ENCODE measurements at regions not wholly inside any gene's neighbourhood (a gene's known extent, or its start where the extent isn't known, plus 50 kb on each side); places are given as distances from the start of the nearest gene placed in this dataset.

- no peak overlapping the region for H3K14ac ChIP-seq (ENCODE audit: insufficient read depth, low read length)
- H4K8ac ChIP-seq (replicated peaks; ENCODE audit: insufficient read length, low read depth, low read length): no peak overlapping the region
- H3K9ac ChIP-seq (ENCODE audit: extremely low read depth, insufficient read length, low read length): no peak overlapping the region
- H3K4ac ChIP-seq (ENCODE audit: low read depth, low read length): no peak overlapping the region
- no peak overlapping the region for H3K4me2 ChIP-seq (ENCODE audit: insufficient read depth, insufficient read length, low read length)
- H3K4me3 Mint-ChIP-seq: no peak overlapping the region
- no peaks in the 10 kb centered on the region for H3K9me3 ChIP-seq (ENCODE audit: control insufficient read depth, low read depth, low read length)
- H4K20me1 ChIP-seq (ENCODE audit: control insufficient read depth, insufficient read depth, insufficient read length): no peaks in the 10 kb centered on the region
- no peaks in the 10 kb centered on the region for H3K79me2 ChIP-seq (ENCODE audit: insufficient read depth, low read length)
- H3K56ac ChIP-seq (ENCODE audit: insufficient read length, low read depth, low read length): no peak overlapping the region
- H3K23me2 ChIP-seq (ENCODE audit: insufficient read length, low read depth, low read length, poor library complexity, severe bottlenecking): no peaks in the 10 kb centered on the region
- H3K27ac Mint-ChIP-seq: no peak overlapping the region
- peaks cover 0 to 11% (median 1%) of the 10 kb centered on the region in 3 experiments; a peak in 2 of 7 replicates for H3K36me3 Mint-ChIP-seq (ENCODE audit: insufficient read depth in 1 of 3, low read depth in 3 of 3)
- no peak overlapping the region for H2BK5ac ChIP-seq (ENCODE audit: insufficient read length, low read length)
- WGBS (ENCODE audit: extremely low coverage, insufficient read length, low lambda C conversion rate): no CpG with 5 or more reads among the region's 1 CpG
- H2BK20ac ChIP-seq (ENCODE audit: low read depth, low read length, poor library complexity, severe bottlenecking): no peak overlapping the region
- no peak overlapping the region for H3K23ac ChIP-seq (ENCODE audit: insufficient read length, low read depth, low read length)
- H3K4me1 Mint-ChIP-seq: peaks cover 15 to 19% of the 10 kb centered on the region in 2 experiments
- DNase-seq: no peak
- H2AFZ ChIP-seq (ENCODE audit: low read length): no peak overlapping the region
- no peak overlapping the region for H4K91ac ChIP-seq (ENCODE audit: insufficient read length, low read depth, low read length)
- H3K79me1 ChIP-seq (ENCODE audit: insufficient read depth, low read depth, low read length, poor library complexity, severe bottlenecking): no peaks in the 10 kb centered on the region
- peaks cover 3 to 15% of the 10 kb centered on the region in 2 experiments; a peak in 4 of 5 replicates for H3K9me3 Mint-ChIP-seq
- no peak overlapping the region for H2AK5ac ChIP-seq (ENCODE audit: insufficient read length, low read length)
- peaks cover 3% of the 10 kb centered on the region for H3K27me3 Mint-ChIP-seq (ENCODE audit: low read depth)
- TF ChIP-seq CTCF (conservative IDR thresholded peaks at IDR 0.05): no peak
- H2BK15ac ChIP-seq (ENCODE audit: low read depth, low read length): no peak overlapping the region
- H3T11ph ChIP-seq (ENCODE audit: low read length): no peak overlapping the region
- no peak overlapping the region for H3K18ac ChIP-seq (ENCODE audit: insufficient read length, low read depth, low read length)
- peaks cover 2% of the 10 kb centered on the region; the same call in 1 of the 2 replicates for H3K4me1 ChIP-seq (ENCODE audit: insufficient read depth, low read length)
- no peaks in the 10 kb centered on the region; the same call in 1 of the 2 replicates for H3K27me3 ChIP-seq (ENCODE audit: insufficient read depth, low read length)
- H3K27ac ChIP-seq (ENCODE audit: insufficient read length, low read depth, low read length): no peak overlapping the region
- no peak overlapping the region for H4K5ac ChIP-seq (ENCODE audit: insufficient read length, low read depth, low read length)
- H2BK120ac ChIP-seq (ENCODE audit: low read depth, low read length, poor library complexity, severe bottlenecking): no peak overlapping the region
- H2BK12ac ChIP-seq (ENCODE audit: insufficient read length, low read depth, low read length): no peak overlapping the region
Measured at GRCh38 chr3:23062982-23063381, 140.1 kb upstream of the UBE2E2 start.
